ENCODE measurements at regions not wholly inside any gene's neighbourhood (a gene's known extent, or its start where the extent isn't known, plus 50 kb on each side); places are given as distances from the start of the nearest gene placed in this dataset.

DNA sequence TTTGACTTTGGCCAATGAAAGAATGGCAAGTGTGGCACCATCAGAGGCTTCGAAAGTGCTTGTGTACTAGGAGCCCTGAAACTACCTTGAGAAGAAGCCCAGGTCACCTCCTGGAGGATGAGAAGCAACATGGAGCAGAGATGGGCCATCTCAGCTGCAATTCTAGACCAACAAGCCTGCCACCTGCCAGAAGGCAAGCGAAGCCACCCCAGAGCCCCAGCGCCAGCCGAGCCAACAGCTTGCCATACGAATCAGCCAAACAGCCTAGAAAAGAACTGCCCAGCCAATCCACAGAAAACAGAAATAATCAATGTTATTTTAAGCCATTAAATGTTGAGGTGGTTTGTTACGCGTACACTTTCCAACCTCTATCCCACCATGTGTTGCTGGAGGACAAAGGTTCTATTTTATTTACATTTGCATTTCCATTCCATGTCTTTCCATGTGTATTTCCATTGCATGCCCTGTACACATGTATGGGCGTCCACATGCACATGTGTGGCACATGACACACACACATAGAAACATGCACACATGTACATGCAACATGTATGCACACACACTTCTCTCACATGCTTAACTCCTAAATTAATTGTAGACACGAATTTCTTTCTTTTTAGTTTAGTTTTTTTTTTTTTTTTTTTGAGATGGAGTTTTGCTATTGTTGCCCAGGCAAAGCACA is 144.3 kb upstream of the TNRC6C start:
- no peak for ATAC-seq (ENCODE audit: low read depth)
- POLR2A ChIA-PET: interaction anchor here (0.5 kb wide), 1 partner anchor 31 kb away, joined by 8 read pairs; no protein-coding TSS in a partner anchor
- no peaks in the 10 kb centered on the region for H3K9me3 Mint-ChIP-seq

DNA sequence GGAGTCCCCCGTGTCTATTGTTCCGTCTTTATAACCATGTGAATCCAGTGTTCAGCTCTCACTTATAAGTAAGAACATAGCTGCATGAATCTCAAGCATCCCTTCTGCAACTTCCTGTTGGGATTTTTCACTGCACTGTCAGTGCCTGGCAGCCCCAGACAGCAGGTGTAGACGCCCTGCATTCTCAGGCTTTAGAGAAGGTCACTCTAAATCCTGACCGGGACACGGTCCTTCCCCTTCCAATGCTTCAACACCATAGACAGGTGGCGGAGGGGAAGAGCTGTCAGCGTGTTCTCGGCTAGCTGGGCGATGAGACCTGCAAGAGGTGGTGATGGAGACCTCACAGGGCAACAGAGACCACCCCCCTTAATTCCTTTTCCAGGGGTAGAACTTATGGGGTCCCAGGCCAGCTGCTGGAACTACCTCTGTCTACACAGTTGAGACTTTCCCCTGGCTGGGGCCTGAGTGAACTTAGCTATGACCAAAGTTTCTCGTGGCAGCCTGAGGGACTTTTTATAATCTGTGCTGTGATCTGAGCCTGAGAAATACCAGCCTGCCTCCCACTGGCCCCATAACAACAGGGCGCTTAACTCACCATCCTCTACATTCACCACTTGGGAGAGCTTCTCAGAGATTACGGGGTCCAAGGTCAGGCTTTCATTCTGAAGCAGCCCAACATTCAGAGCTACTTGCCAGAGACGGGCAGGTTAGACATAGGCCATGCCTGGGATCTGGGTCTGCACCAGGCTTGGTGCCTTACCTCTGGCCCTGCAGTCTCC is 143.2 kb upstream of the TNRC6C start:
- Mint-ChIP-seq H3K36me3 (ENCODE audit: low read depth) (no peaks in the 10 kb centered on the region), H3K27ac (no peak overlapping the region), H3K9me3 (no peaks in the 10 kb centered on the region), H3K4me3 (no peak overlapping the region), H3K27me3 (peaks cover 19% of the 10 kb centered on the region), H3K4me1 (no peaks in the 10 kb centered on the region)
- intact Hi-C loops (cut with micrococcal nuclease): no loop called here
- ChIA-PET CTCF (no interaction called here), POLR2A (interaction anchor here (0.9 kb wide), 1 partner anchor 143 kb away, joined by 3 read pairs; the partner anchor contains the start of gene TNRC6C)
- ATAC-seq (ENCODE audit: low read depth) (no peak), DNase-seq (no peak)
- TF ChIP-seq, protein P1, sequence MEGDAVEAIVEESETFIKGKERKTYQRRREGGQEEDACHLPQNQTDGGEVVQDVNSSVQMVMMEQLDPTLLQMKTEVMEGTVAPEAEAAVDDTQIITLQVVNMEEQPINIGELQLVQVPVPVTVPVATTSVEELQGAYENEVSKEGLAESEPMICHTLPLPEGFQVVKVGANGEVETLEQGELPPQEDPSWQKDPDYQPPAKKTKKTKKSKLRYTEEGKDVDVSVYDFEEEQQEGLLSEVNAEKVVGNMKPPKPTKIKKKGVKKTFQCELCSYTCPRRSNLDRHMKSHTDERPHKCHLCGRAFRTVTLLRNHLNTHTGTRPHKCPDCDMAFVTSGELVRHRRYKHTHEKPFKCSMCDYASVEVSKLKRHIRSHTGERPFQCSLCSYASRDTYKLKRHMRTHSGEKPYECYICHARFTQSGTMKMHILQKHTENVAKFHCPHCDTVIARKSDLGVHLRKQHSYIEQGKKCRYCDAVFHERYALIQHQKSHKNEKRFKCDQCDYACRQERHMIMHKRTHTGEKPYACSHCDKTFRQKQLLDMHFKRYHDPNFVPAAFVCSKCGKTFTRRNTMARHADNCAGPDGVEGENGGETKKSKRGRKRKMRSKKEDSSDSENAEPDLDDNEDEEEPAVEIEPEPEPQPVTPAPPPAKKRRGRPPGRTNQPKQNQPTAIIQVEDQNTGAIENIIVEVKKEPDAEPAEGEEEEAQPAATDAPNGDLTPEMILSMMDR (IDR thresholded peaks at IDR 0.05): no peak

More for the DNA sequence above, 144.3 kb upstream of the TNRC6C start:
- no peak overlapping the region for H3K27ac Mint-ChIP-seq
- H3K4me1 Mint-ChIP-seq: no peaks in the 10 kb centered on the region
- H3K4me3 Mint-ChIP-seq: no peak overlapping the region
- no peak for DNase-seq
- TF ChIP-seq, protein P1 (IDR thresholded peaks at IDR 0.05): no peak
- CTCF ChIA-PET: no interaction called here
- peaks cover 19% of the 10 kb centered on the region for H3K27me3 Mint-ChIP-seq
- H3K36me3 Mint-ChIP-seq (ENCODE audit: low read depth): no peaks in the 10 kb centered on the region
- intact Hi-C loops (cut with micrococcal nuclease): no loop called here

DNA sequence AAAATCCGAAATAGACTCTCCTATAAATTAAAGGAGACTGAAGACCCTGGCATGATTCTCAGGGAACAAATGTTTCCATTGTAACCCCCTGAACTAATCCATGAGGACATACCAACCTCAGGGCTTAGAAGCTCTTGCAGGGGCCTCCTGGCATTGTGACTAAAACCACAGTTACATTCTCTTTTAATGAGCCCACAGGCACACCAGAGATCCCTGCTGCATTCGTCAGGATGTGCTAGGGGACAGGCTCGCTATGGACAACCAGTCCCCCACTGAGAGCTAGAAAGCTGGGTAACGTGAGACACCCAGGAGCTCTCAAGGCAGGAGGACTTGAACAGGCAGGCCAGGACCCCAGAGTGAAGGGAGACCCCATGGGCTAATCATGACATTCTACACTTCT is 140.6 kb upstream of the TNRC6C start:
- intact Hi-C loops (cut with micrococcal nuclease): no loop called here
- Mint-ChIP-seq H3K27me3 (peaks cover 32% of the 10 kb centered on the region), H3K9me3 (no peaks in the 10 kb centered on the region), H3K4me3 (no peak overlapping the region), H3K36me3 (ENCODE audit: low read depth) (no peaks in the 10 kb centered on the region), H3K4me1 (peaks cover 4% of the 10 kb centered on the region), H3K27ac (no peak overlapping the region)
- CTCF ChIA-PET: no interaction called here
- TF ChIP-seq, protein P1 (IDR thresholded peaks at IDR 0.05): no peak
- POLR2A ChIA-PET: no interaction called here
- no peak for DNase-seq
- ATAC-seq (ENCODE audit: low read depth): no peak

DNA sequence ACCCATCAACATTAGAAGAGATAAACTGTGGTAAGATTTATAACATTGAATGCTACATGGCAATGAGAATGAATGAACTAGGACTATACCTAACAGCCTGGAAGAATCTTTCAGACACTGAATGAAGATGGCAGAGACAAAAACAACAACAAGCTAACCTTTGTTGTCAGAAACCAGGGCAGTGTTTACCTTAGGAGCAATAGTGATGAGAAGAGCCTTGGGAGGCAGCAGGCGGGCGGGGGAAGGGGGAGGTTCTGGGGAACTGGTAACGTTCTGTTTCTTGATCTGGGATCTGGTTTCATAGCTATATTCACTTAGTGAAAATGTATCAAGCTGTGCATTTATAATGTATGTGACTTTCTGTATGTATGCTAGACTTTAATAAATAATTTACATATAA is 139.0 kb upstream of the TNRC6C start:
- no peaks in the 10 kb centered on the region for H3K9me3 Mint-ChIP-seq
- no peak for DNase-seq
- no peak overlapping the region for H3K4me3 Mint-ChIP-seq
- POLR2A ChIA-PET: interaction anchor here (0.5 to 1.4 kb wide), 2 partner anchors 22 to 139 kb away, joined by 4 to 5 read pairs; partner anchors contain the start of gene TNRC6C
- peaks cover 4% of the 10 kb centered on the region for H3K4me1 Mint-ChIP-seq
- no peak overlapping the region for H3K27ac Mint-ChIP-seq
- H3K36me3 Mint-ChIP-seq (ENCODE audit: low read depth): no peaks in the 10 kb centered on the region
- CTCF ChIA-PET: no interaction called here
- H3K27me3 Mint-ChIP-seq: peaks cover 37% of the 10 kb centered on the region
- intact Hi-C loops (cut with micrococcal nuclease): no loop called here
- ATAC-seq (ENCODE audit: low read depth): no peak
- TF ChIP-seq, protein P1 (IDR thresholded peaks at IDR 0.05): no peak

DNA sequence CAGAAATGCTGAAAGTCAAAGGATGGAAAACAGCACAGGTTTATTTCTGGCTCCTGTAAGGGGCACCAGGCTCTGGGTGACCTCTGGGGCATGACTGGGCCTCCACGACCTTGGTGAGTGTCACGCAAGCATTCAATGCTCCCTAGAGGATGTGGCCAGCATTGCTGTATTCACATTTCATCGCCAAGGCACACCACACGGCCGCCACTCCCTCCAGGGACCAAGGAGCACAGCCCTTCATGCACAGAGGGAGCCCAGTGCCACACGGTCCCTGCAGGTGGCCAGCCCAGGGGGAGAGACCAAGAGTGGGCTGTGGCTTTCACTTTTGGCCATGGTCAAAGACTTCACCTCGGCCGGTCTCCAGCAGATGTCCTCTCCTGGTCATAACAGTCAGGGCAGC is 137.4 kb upstream of the TNRC6C start:
- peaks cover 36% of the 10 kb centered on the region for H3K27me3 Mint-ChIP-seq
- ATAC-seq (ENCODE audit: low read depth) (peak; percentile 68), DNase-seq (no peak)
- no peak overlapping the region for H3K27ac Mint-ChIP-seq
- no peaks in the 10 kb centered on the region for H3K9me3 Mint-ChIP-seq
- TF ChIP-seq, protein P1 (IDR thresholded peaks at IDR 0.05): no peak
- peaks cover 4% of the 10 kb centered on the region for H3K4me1 Mint-ChIP-seq
- intact Hi-C loops (cut with micrococcal nuclease): no loop called here
- no peaks in the 10 kb centered on the region for H3K36me3 Mint-ChIP-seq (ENCODE audit: low read depth)
- ChIA-PET POLR2A (no interaction called here), CTCF (no interaction called here)
- no peak overlapping the region for H3K4me3 Mint-ChIP-seq

Data from activated B cell treated with CpG ODN at 0.5 μM for 24 hours (primary cell).